AG04449 (cell line): ENCODE measurements at regions not wholly inside any gene's neighbourhood (a gene's known extent, or its start where the extent isn't known, plus 50 kb on each side); places are given as distances from the start of the nearest gene placed in this dataset.

Experiments
- CTCF ChIA-PET: fragments of 350-600 bp; formaldehyde crosslinking; extraction: SDS; loops from one replicate; lab custom pipeline; 2021; ENCODE audit warnings: antibody characterized with exemption; lab: Yijun Ruan, JAX
- POLR2A ChIA-PET: fragments of 400-600, 350-600 bp; formaldehyde crosslinking; extraction: SDS; loops from one replicate; lab custom pipeline; 2020; ENCODE audit warnings: antibody characterized with exemption, inconsistent platforms; lab: Yijun Ruan, JAX
- DNase-seq: peaks from one replicate; pipeline ENCODE4 v3.0.0-alpha.2; 2010; ENCODE audit warnings: low read depth, low spot score
- H3K4me3 ChIP-seq: 2 replicates; pipeline ENCODE4 v1.5.1; 2011; ENCODE audit warnings: low read depth, mild to moderate bottlenecking, control low read depth, low read length
- CTCF ChIP-seq: IDR thresholded peaks from one replicate; pipeline ENCODE4 v1.5.1; 2011; ENCODE audit warnings: mild to moderate bottlenecking, moderate library complexity, low read length, control low read depth, inconsistent platforms; ENCODE audit not compliant: insufficient read depth; ENCODE audit errors: missing control alignments

- POLR2A ChIA-PET = no interaction called here
- no peak for TF ChIP-seq CTCF
- no peak overlapping the region for H3K4me3 ChIP-seq
- no peak for DNase-seq
- CTCF ChIA-PET = interaction anchor here (0.8 to 1.1 kb wide), 2 partner anchors 15 to 204 kb away, joined by 3 read pairs; no protein-coding TSS in a partner anchor
Observed at GRCh38 chr2:60336442-60337141, 216.9 kb downstream of the BCL11A start.

GRCh38 chr2:60335533-60336237, 217.8 kb downstream of the BCL11A start:
- CTCF ChIA-PET = no interaction called here
- no peak overlapping the region for H3K4me3 ChIP-seq
- POLR2A ChIA-PET = no interaction called here
- no peak for TF ChIP-seq CTCF
- DNase-seq = no peak

DNA sequence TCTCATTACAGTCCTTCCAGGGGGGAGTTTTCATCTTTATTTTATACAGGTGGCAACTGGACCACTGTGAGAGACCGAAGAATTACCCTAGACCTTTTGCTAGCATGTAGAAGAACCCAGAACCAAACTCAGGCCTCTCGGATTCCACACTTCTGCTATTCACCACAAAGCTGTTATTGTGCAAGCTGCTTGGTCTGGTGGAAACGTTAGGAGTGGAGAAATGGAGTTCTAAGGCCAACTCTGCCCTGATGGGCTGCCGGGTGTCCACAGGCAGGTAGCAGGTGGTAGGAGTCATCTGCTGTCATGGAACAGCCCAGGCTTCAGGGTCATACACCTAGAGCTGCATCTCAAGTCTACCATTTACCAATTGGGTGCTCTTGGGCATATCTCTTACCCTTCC, 218.8 kb downstream of the BCL11A start:
- ChIA-PET POLR2A (interaction anchor here (0.6 kb wide), 1 partner anchor 180 kb away, joined by 3 read pairs; no protein-coding TSS in a partner anchor), CTCF (no interaction called here)
- no peak overlapping the region for H3K4me3 ChIP-seq
- no peak for TF ChIP-seq CTCF
- no peak for DNase-seq

- TF ChIP-seq CTCF = no peak
- CTCF ChIA-PET = no interaction called here
- H3K4me3 ChIP-seq = no peak overlapping the region
- POLR2A ChIA-PET = interaction anchor here (0.6 kb wide), 1 partner anchor 217 kb away, joined by 3 read pairs; no protein-coding TSS in a partner anchor
- no peak for DNase-seq
Observed at GRCh38 chr2:60333264-60333663, 220.2 kb downstream of the BCL11A start.

DNA sequence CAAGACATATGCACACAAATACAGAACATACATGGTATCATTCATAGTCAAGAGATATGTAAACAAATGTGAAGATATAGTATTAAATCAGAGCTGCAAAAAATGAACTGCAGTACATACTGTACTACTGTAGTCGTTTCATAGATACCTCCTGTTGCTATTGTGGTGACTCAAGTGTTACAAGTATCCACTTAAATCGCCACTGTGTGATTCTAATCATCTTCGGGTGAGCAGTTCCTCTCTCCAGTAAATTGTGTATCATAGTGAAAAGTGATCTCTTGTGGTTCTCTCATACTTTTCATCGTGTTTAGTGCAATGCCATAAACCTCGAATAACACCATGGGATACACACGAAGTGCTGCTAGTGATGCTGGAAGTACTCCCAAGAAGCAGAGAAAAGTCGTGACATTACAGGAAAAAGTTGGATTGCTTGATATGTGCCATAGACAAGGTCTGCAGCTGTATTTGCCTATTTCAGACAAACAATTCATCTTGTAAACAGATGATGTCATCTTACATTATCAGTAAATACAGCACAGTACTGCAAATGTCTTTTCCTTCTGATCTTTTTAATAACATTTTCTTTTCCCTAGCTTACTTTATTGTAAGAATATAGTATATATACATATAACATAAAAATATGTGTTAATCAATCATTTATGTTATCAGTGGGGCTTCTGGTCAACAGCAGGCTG, 222.2 kb downstream of the BCL11A start:
- POLR2A ChIA-PET = no interaction called here
- CTCF ChIA-PET = no interaction called here
- no peak for DNase-seq
- H3K4me3 ChIP-seq = no peak overlapping the region
- TF ChIP-seq CTCF = no peak

GRCh38 chr2:60329225-60329624, 224.2 kb downstream of the BCL11A start:
- no peak overlapping the region for H3K4me3 ChIP-seq
- no peak for DNase-seq
- CTCF ChIA-PET = no interaction called here
- POLR2A ChIA-PET = no interaction called here
- TF ChIP-seq CTCF = no peak
